Testis (tissue), 2 donors: ENCODE measurements at regions not wholly inside any gene's neighbourhood (a gene's known extent, or its start where the extent isn't known, plus 50 kb on each side); places are given as distances from the start of the nearest gene placed in this dataset.

Experiments used
- DNase-seq: peaks from one replicate; pipeline ENCODE4 v3.0.0-alpha.2; 2019
- H3K27ac ChIP-seq, 2 donors: fragments of 200-600 bp; sonication (generic); one replicate each; pipeline ENCODE4 v1.5.1; 2019
- H3K27me3 ChIP-seq: fragments of 200-600 bp; sonication (generic); one replicate; pipeline ENCODE4 v1.5.1; 2019
- H3K36me3 ChIP-seq: fragments of 200-600 bp; sonication (generic); one replicate; pipeline ENCODE4 v1.5.1; 2017; ENCODE audit warnings: low read depth; ENCODE audit errors: missing control alignments
- H3K4me1 ChIP-seq: fragments of 200-600 bp; sonication (generic); one replicate; pipeline ENCODE4 v1.5.1; 2019
- H3K4me3 ChIP-seq, 2 donors: fragments of 200-600 bp; sonication (generic); one replicate each; pipeline ENCODE4 v1.5.1; 2017 to 2019
- H3K9me3 ChIP-seq: fragments of 200-600 bp; sonication (generic); one replicate; pipeline ENCODE4 v1.5.1; 2017
- POLR2A ChIP-seq: fragments of 450-650 bp; IDR thresholded peaks from one replicate; pipeline ENCODE4 v1.6.1; 2017; ENCODE audit warnings: antibody characterized with exemption, mild to moderate bottlenecking, moderate library complexity
- WGBS, 2 donors: methylation state at CpG; one replicate each; pipeline ENCODE4 v1.1.5; 2018; 5-methylcytosine and 5-hydroxymethylcytosine counted together
- intact Hi-C: fragments of 100-400 bp; cut with DNase I; formaldehyde crosslinking; loops from one replicate; pipeline ENCODE4 v1.15.1; 2023; ENCODE audit warnings: low total_unique reads
- TF ChIP-seq, protein P1 (sequence below), 3 experiments: fragments of 450-650 bp in 2 of 3; fragments of 200-600 bp in 1 of 3; sonication (generic) in 1 of 3; IDR thresholded peaks; one replicate each; pipeline ENCODE4 v1.5.1; 2016 to 2019; ENCODE audit warnings: antibody characterized with exemption in 3 of 3, mild to moderate bottlenecking in 2 of 3, moderate library complexity in 1 of 3

DNA sequence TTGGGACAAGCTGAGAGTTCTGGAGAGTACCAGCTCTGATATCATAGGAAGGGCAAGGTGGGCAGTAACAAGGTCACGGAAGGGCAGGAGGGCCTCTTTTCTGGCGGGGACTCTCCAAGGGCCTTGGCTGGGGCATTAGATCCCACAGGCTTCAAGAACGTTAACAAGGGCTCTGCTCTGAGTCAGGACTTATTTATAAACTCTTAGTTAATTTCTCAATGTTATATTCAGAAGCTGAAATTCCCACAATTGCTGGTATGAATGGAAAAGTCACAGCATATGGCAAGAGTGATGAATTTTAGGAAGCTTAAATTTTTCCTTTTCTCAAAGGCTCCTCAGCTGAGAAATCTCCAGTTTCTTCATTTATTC is 320.2 kb upstream of the TBC1D5 start:
- no peaks in the 10 kb centered on the region for H3K4me1 ChIP-seq
- no peak for DNase-seq
- H3K4me3 ChIP-seq: no peak overlapping the region
- intact Hi-C loops: no loop called here
- no peaks in the 10 kb centered on the region for H3K36me3 ChIP-seq
- no peaks in the 10 kb centered on the region for H3K27me3 ChIP-seq
- H3K9me3 ChIP-seq: no peaks in the 10 kb centered on the region
- H3K27ac ChIP-seq: no peak overlapping the region
- no peak for TF ChIP-seq POLR2A
- TF ChIP-seq, protein P1, sequence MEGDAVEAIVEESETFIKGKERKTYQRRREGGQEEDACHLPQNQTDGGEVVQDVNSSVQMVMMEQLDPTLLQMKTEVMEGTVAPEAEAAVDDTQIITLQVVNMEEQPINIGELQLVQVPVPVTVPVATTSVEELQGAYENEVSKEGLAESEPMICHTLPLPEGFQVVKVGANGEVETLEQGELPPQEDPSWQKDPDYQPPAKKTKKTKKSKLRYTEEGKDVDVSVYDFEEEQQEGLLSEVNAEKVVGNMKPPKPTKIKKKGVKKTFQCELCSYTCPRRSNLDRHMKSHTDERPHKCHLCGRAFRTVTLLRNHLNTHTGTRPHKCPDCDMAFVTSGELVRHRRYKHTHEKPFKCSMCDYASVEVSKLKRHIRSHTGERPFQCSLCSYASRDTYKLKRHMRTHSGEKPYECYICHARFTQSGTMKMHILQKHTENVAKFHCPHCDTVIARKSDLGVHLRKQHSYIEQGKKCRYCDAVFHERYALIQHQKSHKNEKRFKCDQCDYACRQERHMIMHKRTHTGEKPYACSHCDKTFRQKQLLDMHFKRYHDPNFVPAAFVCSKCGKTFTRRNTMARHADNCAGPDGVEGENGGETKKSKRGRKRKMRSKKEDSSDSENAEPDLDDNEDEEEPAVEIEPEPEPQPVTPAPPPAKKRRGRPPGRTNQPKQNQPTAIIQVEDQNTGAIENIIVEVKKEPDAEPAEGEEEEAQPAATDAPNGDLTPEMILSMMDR (IDR thresholded peaks at IDR 0.05): no peak
- 80 to 87% methylated on average over 3 of the region's 3 CpGs for WGBS, 2 donors

DNA sequence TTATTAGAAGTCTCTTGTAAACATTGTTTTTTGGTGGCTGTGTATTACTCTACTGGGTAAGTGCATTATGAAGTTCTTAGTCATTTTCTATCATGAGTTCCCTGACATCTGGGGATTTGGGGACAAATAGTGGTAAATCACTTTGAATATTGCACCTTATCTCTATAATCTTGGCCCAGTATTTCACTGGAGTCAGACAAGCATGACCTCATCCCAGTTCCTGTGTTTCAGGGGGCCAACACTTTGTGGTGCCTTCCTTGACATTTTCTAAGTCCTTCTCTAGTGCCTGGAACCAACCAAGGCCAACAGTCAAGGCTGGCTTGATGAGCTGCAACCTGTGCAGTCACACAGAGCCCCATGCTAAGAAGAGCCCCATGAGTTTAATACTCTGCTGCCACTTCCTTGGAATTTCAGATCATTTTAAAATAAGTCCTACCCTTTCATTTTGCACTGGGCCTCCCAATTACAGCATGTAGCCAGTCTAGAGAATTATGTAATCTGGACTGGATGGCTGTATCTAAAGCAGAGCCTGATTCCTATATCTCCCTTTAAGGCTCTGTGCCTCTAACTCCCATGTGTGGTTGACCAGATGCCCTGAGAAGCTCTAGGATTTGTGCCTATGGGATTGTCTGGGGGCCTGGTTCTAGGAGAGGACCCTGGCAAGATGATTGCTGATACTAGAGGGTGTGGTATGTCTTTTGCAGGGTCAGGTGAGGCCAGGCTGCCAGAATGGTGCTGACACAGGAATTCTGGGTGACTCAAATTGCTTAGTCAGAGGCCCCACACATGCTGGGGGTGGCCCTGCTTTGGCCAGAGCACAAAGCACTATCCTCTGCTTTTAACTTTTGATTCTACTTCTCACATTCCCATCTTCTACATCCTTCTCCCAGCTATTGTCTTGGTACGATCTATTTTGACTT is 319.6 kb upstream of the TBC1D5 start:
- Histone ChIP-seq H3K27ac (no peak overlapping the region), H3K9me3 (no peaks in the 10 kb centered on the region), H3K36me3 (no peaks in the 10 kb centered on the region), H3K4me3 (no peak overlapping the region), H3K4me1 (no peaks in the 10 kb centered on the region), H3K27me3 (no peaks in the 10 kb centered on the region)
- DNase-seq: no peak
- TF ChIP-seq, protein P1 (IDR thresholded peaks at IDR 0.05): no peak
- TF ChIP-seq POLR2A: no peak
- intact Hi-C loops: no loop called here
- 70 to 87% methylated on average over 1 of the region's 1 CpG for WGBS, 2 donors

DNA sequence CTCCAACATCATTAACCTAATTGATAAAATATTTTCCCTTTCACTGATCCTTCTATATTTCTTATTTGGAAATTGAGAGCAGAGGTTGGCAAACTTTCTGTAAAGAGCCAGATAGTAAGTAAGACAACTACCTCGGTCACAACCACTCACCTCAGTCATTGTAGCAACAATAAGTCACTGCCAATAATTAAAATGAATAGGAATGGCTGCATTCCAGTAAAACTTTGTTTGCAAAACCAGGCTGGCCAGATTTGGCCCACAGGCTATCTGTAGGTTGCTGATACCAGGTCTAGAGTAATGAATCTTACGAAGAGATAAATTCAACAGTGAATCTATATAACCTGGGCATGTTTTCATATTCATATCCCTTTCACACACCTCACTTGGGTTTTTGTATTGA is 316.2 kb upstream of the TBC1D5 start:
- no peak for DNase-seq
- intact Hi-C loops: no loop called here

DNA sequence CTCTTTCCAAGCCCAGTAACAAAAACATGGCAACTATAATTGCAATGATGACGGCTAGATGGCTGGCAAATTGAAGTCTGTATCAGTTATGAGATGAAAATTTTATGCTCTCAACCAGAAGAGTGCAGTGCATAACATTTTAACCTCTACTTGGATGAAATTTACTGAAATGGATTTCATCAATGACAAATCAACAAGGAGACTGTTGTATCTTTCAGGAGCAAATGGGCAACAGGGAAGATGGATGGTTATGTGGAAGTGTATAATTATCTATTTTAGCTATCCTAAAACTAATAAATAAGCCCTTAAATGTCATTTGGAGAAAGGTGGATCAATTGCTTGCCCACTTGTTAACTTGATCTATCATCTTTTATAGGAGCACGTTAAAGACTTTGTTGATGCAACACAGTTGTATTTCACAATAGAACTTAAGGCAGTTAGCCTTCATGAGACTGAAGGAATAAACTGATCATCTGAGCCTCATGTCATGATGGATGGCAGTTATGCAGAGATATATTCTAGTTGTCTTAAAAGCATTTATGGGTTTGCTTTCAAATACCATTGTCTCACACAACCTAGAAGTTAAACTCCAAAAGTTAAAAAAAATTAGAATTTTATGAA is 315.1 kb upstream of the TBC1D5 start:
- Histone ChIP-seq H3K4me3 (no peak overlapping the region), H3K9me3 (no peaks in the 10 kb centered on the region), H3K4me1 (no peaks in the 10 kb centered on the region), H3K36me3 (no peaks in the 10 kb centered on the region), H3K27me3 (no peaks in the 10 kb centered on the region), H3K27ac (no peak overlapping the region)
- intact Hi-C loops: no loop called here
- 87 to 88% methylated on average over 2 of the region's 2 CpGs for WGBS, 2 donors
- no peak for DNase-seq
- no peak for TF ChIP-seq POLR2A
- TF ChIP-seq, protein P1 (IDR thresholded peaks at IDR 0.05): no peak

More for the DNA sequence above, 316.2 kb upstream of the TBC1D5 start:
- Histone ChIP-seq H3K36me3 (no peaks in the 10 kb centered on the region), H3K4me3 (no peak overlapping the region), H3K27ac (no peak overlapping the region), H3K9me3 (no peaks in the 10 kb centered on the region), H3K27me3 (no peaks in the 10 kb centered on the region), H3K4me1 (no peaks in the 10 kb centered on the region)
- 66 to 81% methylated on average over 2 of the region's 2 CpGs for WGBS, 2 donors
- TF ChIP-seq, protein P1 (IDR thresholded peaks at IDR 0.05): no peak
- TF ChIP-seq POLR2A: no peak
